Neural cell (in vitro differentiated cells): ENCODE measurements at regions not wholly inside any gene's neighbourhood (a gene's known extent, or its start where the extent isn't known, plus 50 kb on each side); places are given as distances from the start of the nearest gene placed in this dataset.

Source experiments
- H2AFZ ChIP-seq: fragments of 200-600, 300-800 bp; sonication (generic), shearing (Covaris generic); 2 replicates; pipeline ENCODE4 v1.6.0; 2014; ENCODE audit warnings: low read depth, mild to moderate bottlenecking, antibody characterized with exemption, low read length, moderate library complexity
- H3F3A ChIP-seq: fragments of 200-600 bp; shearing (Covaris generic); 2 replicates; pipeline ENCODE4 v1.6.1; 2016; ENCODE audit warnings: mild to moderate bottlenecking, moderate library complexity, mixed read lengths, antibody characterized with exemption, low read length; ENCODE audit not compliant: insufficient read depth, poor library complexity, severe bottlenecking
- H3K27ac ChIP-seq: fragments of 200-600, 300-800 bp; sonication (generic), shearing (Covaris generic); 2 replicates; pipeline ENCODE4 v1.5.1; 2014; ENCODE audit warnings: mild to moderate bottlenecking, low read length, moderate library complexity
- H3K27me3 ChIP-seq: fragments of 300-800, 200-600 bp; sonication (generic), shearing (Covaris generic); 2 replicates; pipeline ENCODE4 v1.6.0; 2014; ENCODE audit warnings: mild to moderate bottlenecking, low read depth, low read length, moderate library complexity; ENCODE audit not compliant: insufficient read depth
- H3K36me3 ChIP-seq: fragments of 300-800, 200-600 bp; sonication (generic), shearing (Covaris generic); 2 replicates; pipeline ENCODE4 v1.5.1; 2014; ENCODE audit warnings: mild to moderate bottlenecking, antibody characterized with exemption, low read length, moderate library complexity; ENCODE audit not compliant: insufficient read depth
- H3K4me2 ChIP-seq: fragments of 300-800, 200-600 bp; sonication (generic), shearing (Covaris generic); 2 replicates; pipeline ENCODE4 v1.6.0; 2014; ENCODE audit warnings: mild to moderate bottlenecking, low read length
- H3K4me3 ChIP-seq: fragments of 300-800, 200-600 bp; sonication (generic), shearing (Covaris generic); 2 replicates; pipeline ENCODE4 v1.5.1; 2014; ENCODE audit warnings: mild to moderate bottlenecking, low read length, moderate library complexity
- H3K79me2 ChIP-seq: fragments of 200-600 bp; shearing (Covaris generic); replicated peaks from 2 replicates; pipeline ENCODE4 v1.6.0; 2014; ENCODE audit warnings: mild to moderate bottlenecking, low read length, moderate library complexity; ENCODE audit not compliant: insufficient read depth
- H3K9ac ChIP-seq: fragments of 300-800, 200-600 bp; sonication (generic), shearing (Covaris generic); 2 replicates; pipeline ENCODE4 v1.6.1; 2016; ENCODE audit warnings: mild to moderate bottlenecking, low read length, mixed read lengths
- H3K9me2 ChIP-seq: fragments of 200-600 bp; shearing (Covaris generic); 2 replicates; pipeline ENCODE4 v1.6.1; 2016; ENCODE audit warnings: mild to moderate bottlenecking, low read length, mixed read lengths; ENCODE audit not compliant: insufficient read depth
- H3K9me3 ChIP-seq: fragments of 200-600, 300-800 bp; sonication (generic), shearing (Covaris generic); 2 replicates; pipeline ENCODE4 v1.6.1; 2016; ENCODE audit warnings: mild to moderate bottlenecking, mixed run types, low read length, moderate library complexity, mixed read lengths
- H4K20me1 ChIP-seq: fragments of 200-600 bp; shearing (Covaris generic); 2 replicates; pipeline ENCODE4 v1.6.1; 2016; ENCODE audit warnings: mild to moderate bottlenecking, mixed run types; ENCODE audit not compliant: insufficient read depth
- EP300 ChIP-seq: fragments of 450-650 bp; conservative IDR thresholded peaks from 2 replicates; pipeline ENCODE4 v1.6.1; 2014; ENCODE audit warnings: antibody characterized with exemption, mild to moderate bottlenecking, moderate library complexity; ENCODE audit not compliant: poor library complexity, severe bottlenecking
- EZH2 ChIP-seq: fragments of 200-600, 300-800 bp; shearing (Covaris generic), sonication (generic); IDR thresholded peaks from 2 replicates; pipeline ENCODE4 v1.6.1; 2014; ENCODE audit warnings: antibody characterized with exemption, low read length, borderline replicate concordance, mild to moderate bottlenecking; ENCODE audit not compliant: insufficient read depth, poor library complexity, severe bottlenecking
- MXI1 ChIP-seq: fragments of 450-650 bp; conservative IDR thresholded peaks from 2 replicates; pipeline ENCODE4 v1.6.1; 2014; ENCODE audit warnings: antibody characterized with exemption, mild to moderate bottlenecking; ENCODE audit not compliant: poor library complexity, severe bottlenecking
- POLR2AphosphoS5 ChIP-seq: IDR thresholded peaks from 2 replicates; pipeline ENCODE4 v1.6.1; 2012
- RAD21 ChIP-seq: fragments of 450-650 bp; conservative IDR thresholded peaks from 2 replicates; pipeline ENCODE4 v1.6.1; 2014; ENCODE audit warnings: antibody characterized with exemption, mild to moderate bottlenecking, moderate library complexity
- SMC3 ChIP-seq: fragments of 450-650 bp; conservative IDR thresholded peaks from 2 replicates; pipeline ENCODE4 v1.6.1; 2014; ENCODE audit warnings: antibody characterized with exemption, mild to moderate bottlenecking, moderate library complexity; ENCODE audit not compliant: poor library complexity
- TAF1 ChIP-seq: IDR thresholded peaks from 2 replicates; pipeline ENCODE4 v1.6.1; 2012; ENCODE audit warnings: low read depth
- TF ChIP-seq, protein P1 (sequence below): fragments of 450-650 bp; IDR thresholded peaks from 2 replicates; pipeline ENCODE4 v1.5.1; 2014; ENCODE audit warnings: antibody characterized with exemption, mild to moderate bottlenecking, moderate library complexity; ENCODE audit not compliant: poor library complexity, severe bottlenecking
- TF ChIP-seq, protein P2 (sequence below): IDR thresholded peaks from 2 replicates; pipeline ENCODE4 v1.6.1; 2012; ENCODE audit warnings: borderline replicate concordance

DNA sequence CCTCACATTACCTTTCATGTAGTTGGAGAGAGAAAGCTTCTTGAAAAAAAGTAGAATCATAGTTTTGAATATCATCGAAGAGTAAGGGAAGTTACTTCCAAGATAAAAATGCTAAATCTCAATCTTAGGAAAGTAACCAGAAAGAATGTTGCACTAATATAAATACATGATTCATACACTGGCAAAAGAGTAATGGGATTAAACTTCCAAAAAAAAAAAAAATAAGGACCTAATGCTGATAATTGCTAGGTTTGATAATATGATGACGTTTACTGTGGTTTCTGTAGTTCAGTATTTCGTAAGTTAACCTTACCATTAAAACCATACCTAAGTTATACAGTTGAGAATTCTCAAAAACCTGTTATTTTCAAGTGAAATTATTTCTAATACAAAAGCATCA, 573.8 kb upstream of the CDH9 start:
- no peaks in the 10 kb centered on the region for H3F3A ChIP-seq
- H3K36me3 ChIP-seq, result no peaks in the 10 kb centered on the region
- H4K20me1 ChIP-seq, result no peaks in the 10 kb centered on the region
- no peak overlapping the region for H3K4me2 ChIP-seq
- H3K9ac ChIP-seq, result no peak overlapping the region
- H3K79me2 ChIP-seq, result no peaks in the 10 kb centered on the region
- no peaks in the 10 kb centered on the region for H3K9me2 ChIP-seq
- no peaks in the 10 kb centered on the region for H3K9me3 ChIP-seq
- no peak overlapping the region for H3K4me3 ChIP-seq
- H2AFZ ChIP-seq, result no peak overlapping the region
- no peak for TF ChIP-seq SMC3
- TF ChIP-seq MXI1, result no peak
- no peak for TF ChIP-seq RAD21
- no peak for TF ChIP-seq EP300
- no peak for TF ChIP-seq TAF1
- no peak for TF ChIP-seq POLR2AphosphoS5
- TF ChIP-seq, protein P1, sequence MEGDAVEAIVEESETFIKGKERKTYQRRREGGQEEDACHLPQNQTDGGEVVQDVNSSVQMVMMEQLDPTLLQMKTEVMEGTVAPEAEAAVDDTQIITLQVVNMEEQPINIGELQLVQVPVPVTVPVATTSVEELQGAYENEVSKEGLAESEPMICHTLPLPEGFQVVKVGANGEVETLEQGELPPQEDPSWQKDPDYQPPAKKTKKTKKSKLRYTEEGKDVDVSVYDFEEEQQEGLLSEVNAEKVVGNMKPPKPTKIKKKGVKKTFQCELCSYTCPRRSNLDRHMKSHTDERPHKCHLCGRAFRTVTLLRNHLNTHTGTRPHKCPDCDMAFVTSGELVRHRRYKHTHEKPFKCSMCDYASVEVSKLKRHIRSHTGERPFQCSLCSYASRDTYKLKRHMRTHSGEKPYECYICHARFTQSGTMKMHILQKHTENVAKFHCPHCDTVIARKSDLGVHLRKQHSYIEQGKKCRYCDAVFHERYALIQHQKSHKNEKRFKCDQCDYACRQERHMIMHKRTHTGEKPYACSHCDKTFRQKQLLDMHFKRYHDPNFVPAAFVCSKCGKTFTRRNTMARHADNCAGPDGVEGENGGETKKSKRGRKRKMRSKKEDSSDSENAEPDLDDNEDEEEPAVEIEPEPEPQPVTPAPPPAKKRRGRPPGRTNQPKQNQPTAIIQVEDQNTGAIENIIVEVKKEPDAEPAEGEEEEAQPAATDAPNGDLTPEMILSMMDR, result no peak
- TF ChIP-seq, protein P2, sequence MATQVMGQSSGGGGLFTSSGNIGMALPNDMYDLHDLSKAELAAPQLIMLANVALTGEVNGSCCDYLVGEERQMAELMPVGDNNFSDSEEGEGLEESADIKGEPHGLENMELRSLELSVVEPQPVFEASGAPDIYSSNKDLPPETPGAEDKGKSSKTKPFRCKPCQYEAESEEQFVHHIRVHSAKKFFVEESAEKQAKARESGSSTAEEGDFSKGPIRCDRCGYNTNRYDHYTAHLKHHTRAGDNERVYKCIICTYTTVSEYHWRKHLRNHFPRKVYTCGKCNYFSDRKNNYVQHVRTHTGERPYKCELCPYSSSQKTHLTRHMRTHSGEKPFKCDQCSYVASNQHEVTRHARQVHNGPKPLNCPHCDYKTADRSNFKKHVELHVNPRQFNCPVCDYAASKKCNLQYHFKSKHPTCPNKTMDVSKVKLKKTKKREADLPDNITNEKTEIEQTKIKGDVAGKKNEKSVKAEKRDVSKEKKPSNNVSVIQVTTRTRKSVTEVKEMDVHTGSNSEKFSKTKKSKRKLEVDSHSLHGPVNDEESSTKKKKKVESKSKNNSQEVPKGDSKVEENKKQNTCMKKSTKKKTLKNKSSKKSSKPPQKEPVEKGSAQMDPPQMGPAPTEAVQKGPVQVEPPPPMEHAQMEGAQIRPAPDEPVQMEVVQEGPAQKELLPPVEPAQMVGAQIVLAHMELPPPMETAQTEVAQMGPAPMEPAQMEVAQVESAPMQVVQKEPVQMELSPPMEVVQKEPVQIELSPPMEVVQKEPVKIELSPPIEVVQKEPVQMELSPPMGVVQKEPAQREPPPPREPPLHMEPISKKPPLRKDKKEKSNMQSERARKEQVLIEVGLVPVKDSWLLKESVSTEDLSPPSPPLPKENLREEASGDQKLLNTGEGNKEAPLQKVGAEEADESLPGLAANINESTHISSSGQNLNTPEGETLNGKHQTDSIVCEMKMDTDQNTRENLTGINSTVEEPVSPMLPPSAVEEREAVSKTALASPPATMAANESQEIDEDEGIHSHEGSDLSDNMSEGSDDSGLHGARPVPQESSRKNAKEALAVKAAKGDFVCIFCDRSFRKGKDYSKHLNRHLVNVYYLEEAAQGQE, result no peak
- no peak for TF ChIP-seq EZH2
- no peak overlapping the region for H3K27ac ChIP-seq
- H3K27me3 ChIP-seq, result no peaks in the 10 kb centered on the region

DNA sequence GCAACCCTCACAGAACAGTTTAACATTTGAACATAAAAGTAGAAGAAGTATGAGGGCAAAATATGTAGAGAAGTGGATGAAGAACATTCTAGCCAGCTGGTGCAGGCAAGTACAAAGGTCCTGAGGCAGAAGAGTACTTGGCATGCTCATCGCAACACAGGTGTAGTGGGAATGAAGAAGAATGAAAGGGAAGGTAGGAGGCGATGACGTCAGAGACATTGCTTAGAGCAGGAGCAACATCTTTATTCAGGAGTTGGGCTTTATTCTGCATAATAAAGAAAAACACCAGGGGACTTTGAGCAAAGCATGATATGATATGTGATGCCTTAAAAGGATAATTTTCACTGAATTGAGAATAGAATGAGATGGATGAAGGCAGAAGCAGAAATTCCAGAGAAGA, 570.6 kb upstream of the CDH9 start:
- Histone ChIP-seq H3K9ac (no peak overlapping the region), H4K20me1 (no peaks in the 10 kb centered on the region), H3K4me2 (no peak overlapping the region), H3F3A (no peaks in the 10 kb centered on the region), H3K27ac (no peak overlapping the region), H3K27me3 (no peaks in the 10 kb centered on the region), H3K9me3 (no peaks in the 10 kb centered on the region), H3K4me3 (no peak overlapping the region), H3K36me3 (no peaks in the 10 kb centered on the region), H3K79me2 (no peaks in the 10 kb centered on the region), H2AFZ (no peak overlapping the region), H3K9me2 (no peaks in the 10 kb centered on the region)
- TF ChIP-seq TAF1, result no peak
- no peak for TF ChIP-seq POLR2AphosphoS5
- TF ChIP-seq EZH2, result no peak
- no peak for TF ChIP-seq SMC3
- TF ChIP-seq, protein P2, result no peak
- TF ChIP-seq, protein P1, result no peak
- no peak for TF ChIP-seq RAD21
- no peak for TF ChIP-seq MXI1
- TF ChIP-seq EP300, result no peak
